Stimulated activated CD8-positive, alpha-beta memory T cell treated with anti-CD3 and anti-CD28 coated beads, Interleukin-12 subunit alpha, Interleukin-12 subunit beta, amount 100 ng/mL, for 24 hours (primary cell): ENCODE measurements at regions not wholly inside any gene's neighbourhood (a gene's known extent, or its start where the extent isn't known, plus 50 kb on each side); places are given as distances from the start of the nearest gene placed in this dataset.

Source experiments
- DNase-seq: peaks from one replicate; pipeline ENCODE4 v3.0.0-alpha.2; 2020; ENCODE audit errors: extremely low read depth

GRCh38 chr5:87051502-87052113, 216.1 kb upstream of the RASA1 start:
- no peak for DNase-seq

DNA sequence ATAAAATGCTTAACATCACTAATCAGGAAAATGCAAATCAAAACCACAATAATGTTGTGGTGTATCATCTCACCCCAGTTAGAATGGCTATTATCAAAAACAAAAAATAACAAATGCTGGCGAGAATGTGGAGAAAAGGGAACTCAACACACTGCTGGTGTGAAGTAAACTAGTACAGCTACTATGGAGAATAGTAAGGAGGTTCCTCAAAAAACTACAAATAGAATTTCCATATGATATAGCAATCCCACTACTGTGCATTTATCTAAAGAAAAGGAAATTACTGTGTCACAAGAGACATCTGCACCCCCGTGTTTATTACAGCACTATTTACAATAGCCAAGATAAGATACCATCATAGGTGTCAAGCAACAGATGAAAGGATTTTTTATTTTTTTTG, 214.5 kb upstream of the RASA1 start:
- no peak for DNase-seq

GRCh38 chr5:87054821-87055220, 212.9 kb upstream of the RASA1 start:
- no peak for DNase-seq

GRCh38 chr5:87061046-87061445, 206.6 kb upstream of the RASA1 start:
- DNase-seq: no peak

GRCh38 chr5:87069311-87069710, 198.4 kb upstream of the RASA1 start:
- DNase-seq: no peak

- no peak for DNase-seq
These were observed 197.6 kb upstream of the RASA1 start for GRCh38 chr5:87069974-87070608.

- DNase-seq: no peak
These were observed 193.6 kb upstream of the RASA1 start for GRCh38 chr5:87074072-87074471.

GRCh38 chr5:87074934-87075541, 192.6 kb upstream of the RASA1 start:
- no peak for DNase-seq

GRCh38 chr5:87076411-87076810, 191.3 kb upstream of the RASA1 start:
- no peak for DNase-seq

GRCh38 chr5:87076931-87077330, 190.8 kb upstream of the RASA1 start:
- DNase-seq: no peak

- DNase-seq: no peak
These were observed 188.5 kb upstream of the RASA1 start for GRCh38 chr5:87079219-87079618.

- no peak for DNase-seq
These were observed 186.7 kb upstream of the RASA1 start for GRCh38 chr5:87081016-87081415.

- no peak for DNase-seq
These were observed 185.9 kb upstream of the RASA1 start for GRCh38 chr5:87081511-87082372.

- DNase-seq: no peak
These were observed 173.3 kb upstream of the RASA1 start for GRCh38 chr5:87094347-87094746.

DNA sequence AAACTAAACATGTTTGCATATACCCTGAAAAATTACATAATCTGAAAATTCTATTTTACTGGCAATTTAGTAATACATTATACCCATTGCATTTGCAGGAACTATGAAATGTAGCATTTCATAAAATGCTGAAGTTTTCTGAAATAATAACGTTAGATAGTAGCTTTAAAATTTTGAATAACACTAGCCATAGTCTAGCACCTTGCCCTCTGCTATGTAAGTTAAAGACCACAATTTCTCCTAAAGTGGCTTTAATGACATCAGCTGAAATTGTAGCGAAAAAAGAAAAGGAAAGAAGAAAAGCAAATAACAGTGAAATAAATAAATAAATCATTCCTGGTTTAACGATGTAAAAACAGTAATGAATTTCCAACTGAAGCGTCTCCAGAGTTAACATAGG, 172.8 kb upstream of the RASA1 start:
- no peak for DNase-seq

DNA sequence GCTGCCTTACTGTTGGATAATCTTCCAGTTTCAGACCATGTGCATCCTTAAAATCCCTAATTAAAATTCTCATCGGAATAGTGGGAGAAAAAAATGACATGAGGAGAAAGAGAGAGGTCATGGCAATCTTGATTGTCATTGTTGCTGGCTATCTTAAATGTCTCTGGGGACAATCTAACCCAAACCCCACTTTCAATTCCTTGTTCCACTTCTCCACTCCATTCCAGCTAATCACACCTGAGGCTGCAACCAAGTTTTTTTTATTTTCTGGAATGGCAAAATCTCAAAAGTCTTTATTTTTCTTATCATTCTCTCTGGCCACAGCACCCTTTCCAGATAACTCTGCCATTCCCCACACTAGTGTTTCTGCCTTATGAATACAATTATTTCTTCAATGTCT, 171.9 kb upstream of the RASA1 start:
- DNase-seq: no peak

DNA sequence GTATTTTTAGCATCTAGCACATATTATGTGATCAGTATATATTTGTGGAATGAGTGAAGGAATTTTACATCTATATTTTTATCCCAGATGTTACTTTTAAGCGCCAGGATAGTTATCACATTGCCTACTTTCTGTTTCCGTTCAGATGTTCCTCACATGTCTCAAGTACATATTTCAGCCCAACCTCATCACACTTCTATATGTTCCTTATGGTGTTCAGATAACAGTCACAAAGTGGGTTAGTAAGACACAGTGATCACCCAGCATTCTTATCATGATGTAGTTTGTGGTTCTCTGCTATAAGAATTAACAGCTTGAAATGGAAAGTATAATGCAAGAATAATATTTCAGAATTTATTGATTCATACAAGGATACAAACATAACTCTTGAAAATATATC, 170.0 kb upstream of the RASA1 start:
- DNase-seq: no peak

DNA sequence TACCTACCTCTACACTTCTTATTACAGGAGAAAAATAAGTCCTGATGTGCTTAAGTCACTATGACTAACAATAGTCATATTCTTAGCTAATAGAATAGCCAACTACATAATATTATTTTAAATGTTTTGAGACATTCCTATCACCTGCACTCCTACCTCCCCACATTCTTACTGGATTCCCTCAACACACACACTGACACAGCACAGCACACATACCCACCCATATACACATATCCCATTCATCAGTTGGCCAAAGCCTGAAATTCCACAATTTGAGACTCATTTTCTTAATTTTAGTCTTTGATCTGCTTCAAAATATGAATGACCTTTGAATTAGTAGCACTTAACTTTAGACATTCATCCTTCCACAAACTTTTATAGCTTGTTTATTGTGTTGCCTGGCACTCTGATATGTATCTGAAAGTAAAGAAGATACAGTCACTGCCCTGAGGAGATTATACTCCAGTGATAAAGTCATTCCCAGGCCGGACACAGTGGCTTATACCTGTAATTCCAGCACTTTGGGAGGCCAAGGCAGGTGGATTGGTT, 168.3 kb upstream of the RASA1 start:
- no peak for DNase-seq

DNA sequence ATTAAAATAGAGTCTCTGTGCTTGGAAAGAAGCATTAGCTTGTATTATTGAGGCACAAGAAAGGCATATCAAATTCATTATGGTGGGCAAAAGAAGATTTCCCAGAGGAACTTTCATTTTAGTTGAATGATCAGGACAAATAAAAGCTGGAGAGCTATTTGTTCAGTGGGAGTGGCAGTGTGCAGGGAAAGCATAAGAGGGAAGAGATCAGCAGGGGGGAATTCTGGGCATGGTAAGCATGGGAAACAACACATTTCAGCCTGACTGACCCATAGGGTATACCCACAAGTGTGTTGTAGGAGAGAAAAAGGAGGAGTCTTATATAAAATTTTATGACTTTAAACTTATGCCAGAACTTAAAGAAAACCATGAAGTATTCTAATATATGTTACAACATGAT, 167.7 kb upstream of the RASA1 start:
- no peak for DNase-seq

GRCh38 chr5:87101321-87101720, 166.4 kb upstream of the RASA1 start:
- no peak for DNase-seq

DNA sequence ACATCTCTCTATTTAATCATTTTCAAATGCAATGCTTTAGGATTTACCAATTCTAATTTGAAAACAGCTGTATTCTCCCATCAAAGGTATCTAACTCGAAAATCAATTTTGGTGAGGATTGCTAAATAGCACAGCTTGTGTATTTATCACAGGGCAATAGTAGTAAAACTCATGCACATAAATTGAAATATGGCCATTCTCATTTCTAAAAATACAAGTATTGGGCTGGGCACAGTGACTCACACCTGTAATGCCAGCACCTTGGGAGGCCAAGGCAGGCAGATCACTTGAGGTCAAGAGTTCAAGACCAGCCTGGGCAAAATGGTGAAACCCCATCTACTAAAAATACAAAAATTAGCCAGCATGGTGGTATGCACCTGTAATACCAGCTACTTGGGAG, 164.8 kb upstream of the RASA1 start:
- DNase-seq: no peak

GRCh38 chr5:87103616-87104287, 163.9 kb upstream of the RASA1 start:
- DNase-seq: no peak
